GM21515 (cell line): ENCODE measurements at regions not wholly inside any gene's neighbourhood (a gene's known extent, or its start where the extent isn't known, plus 50 kb on each side); places are given as distances from the start of the nearest gene placed in this dataset.

Experiments used
- ATAC-seq: cut with Tn5 transposase; IDR thresholded peaks from one replicate; pipeline ENCODE4 v1.9.1; 2021; ENCODE audit not compliant: unreplicated experiment

DNA sequence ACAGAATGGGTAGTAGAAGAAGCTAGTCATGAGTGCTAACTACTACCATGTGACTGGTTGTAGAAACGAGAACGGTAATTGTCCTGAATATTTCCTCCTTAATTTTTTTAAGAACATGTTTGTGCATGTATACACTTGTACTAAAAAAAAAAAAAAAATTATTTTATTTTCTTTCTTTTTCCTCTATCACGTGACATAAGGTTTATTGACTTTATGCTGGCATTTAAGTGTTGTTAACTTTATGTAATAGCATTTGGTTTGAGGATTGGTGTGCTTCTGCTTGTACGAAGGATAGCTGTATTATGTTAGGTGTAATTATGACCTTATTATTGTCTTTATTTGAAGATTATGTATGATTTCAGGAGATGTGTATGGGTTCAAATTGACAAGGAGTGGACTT, 349.1 kb upstream of the PTPRD start:
- ATAC-seq: no peak

DNA sequence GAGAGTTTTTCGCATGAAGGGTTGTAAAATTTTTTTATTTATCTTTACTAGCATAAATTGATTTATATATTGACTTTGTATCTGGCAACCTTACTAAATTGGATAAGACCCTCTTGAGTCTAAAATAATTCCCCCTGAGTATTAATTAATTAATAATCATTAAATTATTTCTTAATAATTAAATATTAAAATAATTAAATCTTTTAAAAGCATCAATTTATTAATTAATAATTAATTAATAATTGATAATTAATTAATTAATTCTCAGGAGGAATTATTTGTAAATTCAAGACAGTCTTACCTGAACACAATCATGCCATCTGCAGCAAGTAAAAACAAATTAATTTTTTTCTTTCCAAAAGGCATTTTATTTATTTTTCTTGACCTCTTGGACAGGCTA, 370.4 kb upstream of the PTPRD start:
- no peak for ATAC-seq

DNA sequence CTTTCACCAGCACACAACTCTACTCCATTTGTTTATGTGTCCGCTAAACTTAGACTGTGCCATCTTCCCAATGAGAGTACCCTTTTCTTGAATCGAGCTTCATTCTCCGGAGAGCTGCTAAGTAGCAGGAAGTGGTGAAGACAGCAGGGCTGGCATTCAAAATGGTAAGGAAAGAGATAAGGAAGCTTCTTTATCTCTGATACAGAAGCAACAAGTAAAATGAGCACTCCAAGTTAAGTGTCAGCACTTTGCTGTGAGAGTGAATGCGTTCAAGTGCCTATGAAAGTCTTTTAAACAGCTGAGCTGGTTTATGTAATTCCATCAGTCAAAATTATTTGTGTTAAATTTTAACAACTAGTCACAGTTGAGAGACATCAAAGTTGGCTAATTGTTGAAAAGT, 386.8 kb upstream of the PTPRD start:
- no peak for ATAC-seq

DNA sequence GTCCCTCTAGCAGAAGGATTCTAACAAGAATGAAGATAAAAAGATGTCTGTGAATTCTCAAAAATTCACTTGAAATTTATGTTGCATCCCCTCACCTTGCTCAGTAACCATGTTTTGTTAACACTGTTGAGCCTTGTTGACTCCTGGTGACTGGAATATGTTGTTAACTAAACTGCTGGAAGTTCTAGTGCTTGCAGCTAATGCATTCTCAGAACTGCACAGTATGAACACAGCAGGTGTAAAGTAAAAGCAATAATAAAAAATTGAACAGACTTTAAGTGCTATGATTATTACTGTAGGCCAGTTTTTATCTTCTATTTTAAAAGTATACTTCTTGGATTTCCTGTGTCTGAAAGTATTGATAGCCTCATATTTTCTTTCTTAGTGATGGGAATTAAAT, 388.7 kb upstream of the PTPRD start:
- ATAC-seq: no peak

DNA sequence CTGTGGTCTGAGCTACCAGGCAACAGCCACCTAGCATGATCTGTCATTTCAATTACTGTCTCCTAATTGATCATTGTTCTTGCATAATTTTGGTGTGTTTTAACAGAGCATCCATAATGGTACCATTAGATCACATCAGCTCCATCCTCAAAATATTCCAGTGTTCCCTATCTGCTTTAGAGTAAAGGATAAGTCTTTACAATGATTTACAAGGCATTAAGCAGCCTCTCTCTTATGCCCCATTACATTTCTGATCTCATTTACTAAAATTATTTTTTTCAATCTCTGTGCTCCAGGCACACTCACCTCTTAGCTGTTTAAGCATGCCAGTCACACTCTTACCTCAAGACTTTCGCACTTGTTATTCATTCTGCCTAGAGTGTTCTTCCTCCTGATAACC, 389.9 kb upstream of the PTPRD start:
- ATAC-seq: no peak

DNA sequence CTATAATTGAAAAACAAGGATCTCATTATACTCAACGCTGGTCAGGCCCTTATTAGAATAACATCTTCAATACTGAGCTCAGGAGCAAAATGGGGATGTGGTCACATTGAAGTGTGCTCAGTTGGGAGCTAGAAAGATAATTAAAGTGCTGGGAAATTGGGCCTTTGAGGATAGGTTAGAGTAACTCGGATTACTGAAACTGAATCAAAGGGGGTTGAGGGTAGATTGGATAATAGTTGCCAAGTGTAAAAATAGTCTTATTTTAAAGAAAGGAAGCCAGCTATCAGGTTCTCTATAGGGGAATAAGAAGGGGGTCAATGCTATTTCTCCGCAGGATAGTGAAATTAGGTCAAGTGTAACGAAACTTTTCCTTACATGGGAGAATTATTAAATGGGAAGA, 391.0 kb upstream of the PTPRD start:
- ATAC-seq: no peak

DNA sequence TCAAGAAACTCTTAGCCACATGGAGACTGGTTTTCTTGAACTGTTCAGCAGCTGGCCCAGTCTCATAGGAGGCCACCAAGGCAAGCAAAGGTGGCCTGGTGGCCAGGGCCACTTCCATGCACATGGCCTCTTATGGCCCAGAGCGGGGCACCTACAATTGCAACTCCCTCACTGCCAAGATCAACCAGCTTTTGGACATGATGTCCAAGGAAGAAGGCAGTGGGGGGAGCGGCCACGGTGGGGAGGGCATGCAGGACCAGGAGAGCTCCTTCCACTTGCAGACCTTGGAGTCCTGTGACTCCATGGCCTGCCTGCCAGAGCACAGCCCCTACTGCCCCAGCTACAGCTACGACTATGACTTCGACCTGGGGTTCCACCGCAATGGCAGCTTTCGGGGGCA, 398.9 kb upstream of the PTPRD start:
- no peak for ATAC-seq

DNA sequence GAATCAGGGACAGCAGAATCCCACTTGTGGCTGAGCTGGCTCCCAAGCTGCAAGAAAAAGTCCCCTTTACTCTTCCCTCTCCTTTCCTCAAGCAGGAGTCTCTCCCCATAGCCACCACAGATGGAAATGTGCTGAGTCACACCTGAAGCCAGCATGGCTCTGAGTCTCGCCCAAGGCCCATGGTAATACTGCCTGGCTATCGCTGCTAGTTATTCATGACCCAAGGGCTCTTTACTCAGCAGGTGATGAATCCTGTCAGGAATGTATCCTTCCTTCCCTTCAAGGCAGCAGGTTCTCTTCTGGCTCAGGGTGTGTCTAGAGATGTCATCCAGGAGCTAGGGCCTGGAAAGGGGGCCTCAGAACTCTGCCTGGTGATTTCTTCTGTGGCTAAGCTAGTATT, 403.3 kb upstream of the PTPRD start:
- no peak for ATAC-seq

DNA sequence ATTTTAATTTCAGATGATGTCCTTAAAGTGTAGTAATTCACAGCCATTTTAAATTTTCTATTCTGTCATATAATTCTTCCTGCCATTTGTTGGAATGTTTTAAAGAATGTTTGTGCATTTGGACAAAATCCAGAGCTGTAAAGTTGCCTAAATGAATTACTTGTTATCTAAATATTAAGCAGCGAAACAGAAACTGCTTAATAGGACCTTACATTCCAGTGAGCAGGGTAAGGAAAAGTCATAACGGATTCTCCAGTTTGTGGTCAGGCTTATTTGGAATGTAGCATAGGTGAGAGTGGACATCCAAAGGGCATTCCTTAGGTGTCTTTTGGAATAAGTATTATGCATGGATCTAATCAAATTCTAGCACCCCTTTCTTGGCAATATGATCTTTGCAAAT, 410.4 kb upstream of the PTPRD start:
- no peak for ATAC-seq

DNA sequence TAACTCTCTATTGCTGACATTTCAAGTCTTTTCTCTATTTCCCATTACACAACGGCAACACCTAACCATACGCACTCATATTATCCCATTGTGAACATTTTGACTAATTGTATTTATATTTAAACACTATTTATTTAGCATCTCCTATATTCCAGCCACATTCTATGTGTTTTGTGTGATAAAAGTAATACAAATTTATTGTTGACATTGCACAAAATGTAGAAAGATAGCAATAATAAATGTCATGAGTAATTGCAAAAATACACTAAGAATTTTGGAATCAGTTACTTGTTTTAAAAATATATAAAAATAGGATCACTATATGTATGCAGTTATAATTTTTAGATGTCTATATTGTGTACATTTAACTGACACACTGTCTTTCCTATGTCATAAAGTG, 413.0 kb upstream of the PTPRD start:
- ATAC-seq: no peak

DNA sequence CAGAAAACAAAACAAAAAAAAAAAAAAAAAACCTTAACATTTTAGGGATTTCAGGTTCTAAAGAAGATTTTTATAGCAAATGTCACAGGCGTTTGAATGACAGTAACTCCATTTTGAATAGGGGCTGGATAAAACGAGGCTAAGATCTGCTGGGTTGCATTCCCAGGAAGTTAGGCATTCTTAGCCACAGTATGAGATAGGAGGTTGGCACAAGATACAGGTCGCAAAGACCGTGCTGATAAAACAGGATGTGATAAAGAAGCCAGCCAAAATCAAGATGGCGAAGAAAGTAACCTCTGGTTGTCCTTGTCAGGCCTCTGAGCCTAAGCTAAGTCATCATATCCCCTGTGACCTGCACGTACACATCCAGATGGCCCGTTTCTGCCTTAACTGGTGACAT, 425.6 kb upstream of the PTPRD start:
- ATAC-seq: no peak

DNA sequence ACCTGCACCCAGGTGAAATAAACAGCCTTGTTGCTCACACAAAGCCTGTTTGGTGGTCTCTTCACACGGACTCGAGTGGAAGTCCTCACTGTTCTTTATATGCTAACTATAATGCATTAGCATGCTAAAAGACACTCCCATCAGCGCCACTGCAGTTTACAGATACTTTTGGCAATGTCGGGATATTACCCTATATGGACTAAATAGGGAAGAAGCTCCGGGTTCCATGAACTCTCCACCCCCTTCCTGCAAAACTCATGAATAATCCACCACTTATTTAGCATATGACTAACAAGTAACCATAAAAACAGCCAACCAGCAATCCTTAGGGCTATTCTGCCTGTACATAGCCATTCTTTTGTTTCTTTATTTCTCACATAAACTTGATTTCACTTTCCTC, 426.2 kb upstream of the PTPRD start:
- no peak for ATAC-seq

DNA sequence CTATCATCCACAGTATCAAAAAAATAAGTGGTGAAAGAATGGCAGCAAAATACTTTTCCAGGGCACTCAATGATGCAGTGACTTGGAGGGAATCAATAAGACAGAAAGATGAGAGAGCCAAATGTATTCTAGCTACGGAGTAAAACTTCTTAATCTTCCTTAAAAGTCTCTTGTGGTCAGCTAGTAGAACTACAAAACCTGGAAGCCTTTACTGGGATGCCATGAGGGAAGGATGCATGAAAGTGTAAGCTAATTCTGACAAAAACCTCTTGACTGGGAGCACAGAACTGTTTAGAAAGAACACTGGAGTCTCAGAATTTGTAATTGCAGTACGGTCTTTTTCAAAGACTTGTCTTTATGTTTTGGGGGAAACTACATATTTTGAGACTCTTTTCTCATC, 432.8 kb upstream of the PTPRD start:
- no peak for ATAC-seq

DNA sequence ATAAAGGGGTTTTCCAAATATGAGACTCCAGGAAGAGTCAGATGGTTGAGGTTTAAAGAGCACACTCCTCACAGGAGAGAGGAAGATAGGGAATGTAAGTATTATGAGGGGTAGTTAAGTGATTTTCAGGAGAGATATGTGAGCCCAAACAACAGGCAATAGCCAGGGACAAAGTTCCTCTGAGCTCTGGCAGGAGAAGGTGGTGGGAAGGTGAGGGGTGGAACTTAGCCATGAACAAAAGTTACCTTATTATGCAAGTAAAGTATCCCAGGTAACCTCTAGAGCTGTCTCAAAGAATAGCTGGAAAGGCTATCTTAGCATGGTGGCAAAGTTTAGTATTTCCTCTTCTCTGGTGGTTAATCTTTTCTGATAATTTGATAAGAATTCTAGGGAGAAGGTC, 450.5 kb upstream of the PTPRD start:
- ATAC-seq: no peak

DNA sequence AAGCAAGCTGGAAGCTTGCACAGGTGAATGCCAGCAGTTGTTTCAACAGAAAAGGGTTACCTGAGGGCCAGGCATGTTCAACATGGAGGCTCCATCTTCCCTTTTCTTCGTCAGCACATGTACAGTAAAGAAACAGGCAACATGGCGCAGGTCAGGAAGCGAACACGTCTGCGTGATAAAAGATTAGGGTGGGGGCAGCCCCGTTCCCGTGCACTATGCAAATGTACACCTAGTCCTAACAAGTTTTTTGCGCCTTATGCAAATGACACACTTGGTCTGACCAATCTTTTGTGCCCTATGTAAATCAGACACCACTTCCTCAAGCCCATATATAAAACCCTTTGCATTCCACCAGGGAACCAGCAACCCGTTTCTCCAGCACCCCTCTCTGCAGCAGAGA, 452.1 kb upstream of the PTPRD start:
- ATAC-seq: no peak

DNA sequence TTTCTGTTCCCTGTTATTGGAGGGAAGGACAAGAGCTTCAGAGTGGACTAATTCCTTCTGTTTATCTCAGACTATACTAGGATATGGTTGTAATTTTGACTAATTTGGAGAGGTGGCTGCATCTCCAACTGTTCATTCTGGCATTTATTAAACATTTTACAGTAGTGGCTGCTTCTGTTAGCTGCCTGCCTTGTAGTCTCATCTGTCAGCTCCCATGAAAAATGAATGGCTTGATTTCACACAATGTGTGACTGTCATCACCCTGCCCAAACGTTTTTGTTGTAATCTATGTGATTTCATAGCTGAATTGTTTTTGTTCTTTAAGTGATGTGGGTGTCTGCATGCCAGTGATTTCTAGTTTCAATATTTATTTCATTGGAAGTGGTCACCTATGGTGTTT, 459.4 kb upstream of the PTPRD start:
- ATAC-seq: no peak

DNA sequence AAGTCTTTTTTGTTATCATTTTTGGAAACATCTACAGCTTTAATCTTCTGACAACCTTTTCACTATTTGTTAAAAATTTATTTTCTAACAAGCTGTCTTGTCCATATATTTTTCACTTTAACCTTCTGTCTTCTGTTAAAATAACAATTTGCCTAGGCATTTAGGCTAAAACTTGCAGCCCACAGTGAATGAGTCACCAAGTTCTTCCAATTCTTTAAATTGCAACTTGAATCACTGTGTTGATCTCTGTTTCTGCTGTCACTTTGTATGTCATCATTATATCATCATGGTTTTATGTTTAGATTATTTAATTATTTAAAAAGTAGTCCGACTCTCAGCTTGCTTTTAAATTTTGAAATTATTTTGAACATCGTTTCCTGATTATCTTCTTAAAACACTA, 473.8 kb upstream of the PTPRD start:
- no peak for ATAC-seq

DNA sequence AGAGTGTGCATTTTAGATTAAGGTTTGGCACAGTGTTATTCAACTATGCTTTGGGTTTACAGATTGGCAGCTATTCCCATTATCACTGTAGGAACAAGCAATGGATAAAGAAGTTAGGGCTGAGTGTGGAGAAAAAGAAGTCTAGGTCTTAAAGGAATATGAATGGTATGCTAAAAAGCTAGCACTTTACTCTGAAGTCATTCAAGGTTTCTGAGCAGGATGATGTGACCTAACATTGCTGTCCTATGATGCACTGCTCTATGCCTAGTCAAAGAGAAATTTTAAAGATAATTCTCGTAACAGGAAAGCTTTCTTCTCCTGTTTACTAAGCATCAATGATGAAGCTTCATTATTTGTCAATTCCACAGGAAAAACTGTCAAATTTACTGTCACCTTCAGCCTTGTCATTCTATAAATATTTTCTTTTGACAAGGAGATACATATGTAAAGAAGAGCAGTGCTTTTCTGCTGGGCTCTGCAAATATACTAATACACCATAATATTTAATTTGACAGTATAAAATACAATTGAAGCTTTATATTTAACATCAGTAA, 476.1 kb upstream of the PTPRD start:
- no peak for ATAC-seq

DNA sequence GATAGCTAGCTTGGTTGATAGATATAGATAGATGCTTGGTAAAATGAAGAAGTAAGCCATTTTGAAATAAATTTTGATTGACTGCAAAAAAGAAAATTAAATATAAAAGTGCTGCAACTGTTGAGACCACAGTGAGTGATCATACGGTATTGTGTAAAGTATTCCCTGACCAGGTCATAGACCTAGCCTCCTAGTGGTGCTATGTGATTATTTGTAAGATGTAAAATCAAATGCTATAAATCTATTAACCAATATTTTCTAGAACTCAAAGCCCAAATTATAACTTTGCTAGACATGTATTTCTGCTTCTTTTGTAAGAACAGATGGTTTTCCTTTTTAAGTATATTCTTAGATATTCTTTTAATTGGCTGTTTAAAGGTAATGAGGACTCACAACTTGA, 480.2 kb upstream of the PTPRD start:
- ATAC-seq: no peak

DNA sequence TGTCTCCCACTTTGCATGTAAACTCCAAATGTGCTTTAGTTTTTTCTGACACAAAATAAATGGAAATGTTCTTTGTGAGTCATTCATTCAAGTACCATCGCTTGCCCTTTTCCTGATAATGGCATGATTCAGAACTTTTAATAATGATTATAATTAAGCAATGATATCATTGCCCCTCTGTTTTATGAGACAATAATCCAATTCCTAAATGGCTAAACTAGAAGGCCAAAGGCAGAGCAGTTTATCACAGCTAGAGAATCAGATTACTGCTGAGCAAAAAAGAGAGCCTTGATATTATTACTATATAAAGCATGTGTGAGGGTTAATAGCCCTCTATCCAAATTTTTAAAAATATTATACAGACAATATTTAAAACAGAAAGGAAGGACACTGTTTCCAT, 484.2 kb upstream of the PTPRD start:
- no peak for ATAC-seq

DNA sequence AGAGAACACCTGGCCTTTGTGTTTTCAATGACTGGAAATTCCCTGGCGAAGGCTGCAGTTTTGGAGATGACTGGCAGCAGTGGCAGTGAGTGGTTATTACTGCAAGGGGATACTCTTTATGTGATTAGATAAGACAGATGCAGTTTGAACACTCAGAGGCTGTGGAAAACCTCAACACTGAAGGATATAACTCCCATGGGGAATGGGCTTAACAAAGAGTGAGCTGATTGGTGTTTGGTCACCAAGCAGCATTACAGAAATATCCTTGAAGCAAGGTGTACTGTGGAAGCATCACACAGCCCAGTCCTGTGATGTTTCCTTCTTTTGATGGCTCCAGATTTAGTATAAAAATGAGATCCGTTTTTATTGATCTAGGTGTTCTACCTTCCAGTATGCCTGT, 490.7 kb upstream of the PTPRD start:
- ATAC-seq: no peak

DNA sequence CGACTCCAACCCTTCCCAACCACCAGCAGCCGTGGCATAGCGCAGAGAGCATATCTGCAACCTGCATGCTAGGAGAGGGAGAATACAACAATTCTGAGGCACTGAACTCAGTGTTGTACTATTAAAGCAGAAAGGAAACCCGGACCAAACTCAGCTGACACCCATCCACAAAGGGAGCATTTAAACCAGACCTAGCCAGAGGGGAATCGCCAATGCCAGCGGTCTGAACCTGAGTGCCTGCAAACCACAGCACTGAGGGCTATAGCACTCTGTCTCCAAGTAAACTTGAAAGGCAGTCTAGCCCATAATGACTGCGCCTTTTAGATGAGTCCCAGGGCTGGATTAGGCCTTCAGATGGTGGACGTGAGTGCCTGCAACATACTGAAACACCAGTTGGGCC, 494.4 kb upstream of the PTPRD start:
- no peak for ATAC-seq

DNA sequence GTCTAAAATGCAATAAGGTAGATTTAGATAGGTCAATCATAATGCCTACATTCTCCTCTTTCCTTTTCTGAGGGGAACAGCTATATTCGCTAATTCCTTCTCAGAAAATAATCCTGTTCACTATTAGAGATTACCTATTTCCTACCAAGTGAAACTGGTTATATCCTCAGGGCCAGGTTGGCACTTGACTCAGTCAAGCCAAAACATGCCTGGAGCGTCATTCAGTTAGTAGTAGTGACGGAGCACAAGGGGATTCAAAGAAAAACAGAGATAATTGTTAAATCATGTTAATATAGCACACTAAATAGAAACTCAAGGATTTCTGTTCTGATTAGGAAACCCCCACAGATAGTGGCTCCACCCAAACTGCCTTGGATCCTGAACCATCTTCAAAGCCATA, 515.4 kb upstream of the PTPRD start:
- no peak for ATAC-seq

DNA sequence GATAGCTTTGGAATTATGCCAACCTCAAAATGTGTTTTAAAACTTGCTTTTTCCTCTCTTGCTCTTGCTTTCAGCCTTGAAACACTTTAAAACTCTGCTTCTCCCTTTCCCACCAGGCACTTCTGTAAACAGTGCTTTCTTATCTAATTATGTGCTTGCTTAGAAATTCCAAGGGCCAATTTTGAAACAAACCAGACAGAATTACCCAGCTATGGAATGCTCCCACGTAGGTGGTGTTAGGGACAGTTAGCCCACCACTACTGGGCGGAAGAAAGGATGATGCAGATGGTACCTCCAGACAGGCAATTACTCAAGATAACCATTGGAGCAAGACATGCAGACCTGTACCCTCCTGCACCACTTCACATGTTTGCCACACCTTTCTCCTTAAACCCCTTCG, 523.0 kb upstream of the PTPRD start:
- no peak for ATAC-seq
